ENCODE measurements at regions not wholly inside any gene's neighbourhood (a gene's known extent, or its start where the extent isn't known, plus 50 kb on each side); places are given as distances from the start of the nearest gene placed in this dataset.

GRCh38 chr1:91172541-91172940, 150.7 kb upstream of the ZNF644 start:
- Histone ChIP-seq H3K9ac (ENCODE audit: low read depth, low read length, poor library complexity) (no peak overlapping the region), H3K79me1 (ENCODE audit: low read depth, low read length) (no peaks in the 10 kb centered on the region), H4K91ac (ENCODE audit: low read depth, low read length, poor library complexity) (no peak overlapping the region), H2BK120ac (ENCODE audit: low read depth, low read length) (no peak overlapping the region), H3K4me3 (ENCODE audit: low read length in 2 of 2) (no peak overlapping the region), H3K4ac (ENCODE audit: low read length) (no peak overlapping the region), H3K27ac (replicated peaks; ENCODE audit: low read length) (no peak overlapping the region), H3K18ac (ENCODE audit: low read length) (no peak overlapping the region), H2BK12ac (ENCODE audit: low read length) (no peak overlapping the region), H3K4me2 (ENCODE audit: insufficient read depth, low read length, poor library complexity, severe bottlenecking) (no peak overlapping the region), H3K14ac (ENCODE audit: low read length) (no peak overlapping the region), H3K4me1 (ENCODE audit: control insufficient read depth in 2 of 2, insufficient read depth in 1 of 2, low read depth in 1 of 2, low read length in 2 of 2) (no peaks in the 10 kb centered on the region), H2AK5ac (ENCODE audit: low read depth, low read length) (no peak overlapping the region), H3K23ac (ENCODE audit: low read depth, low read length, poor library complexity) (no peak overlapping the region), H2BK5ac (ENCODE audit: low read length) (no peak overlapping the region), H3K27me3 (ENCODE audit: control insufficient read depth in 3 of 3, insufficient read depth in 3 of 3, low read depth in 1 of 3, low read length in 3 of 3) (peaks cover 0 to 8% (median 0%) of the 10 kb centered on the region in 3 experiments), H4K8ac (ENCODE audit: low read depth, low read length) (no peak overlapping the region), H3K36me3 (replicated peaks in 1 of 2; ENCODE audit: control insufficient read depth in 2 of 2, insufficient read depth in 2 of 2, low read length in 2 of 2) (no peaks in the 10 kb centered on the region), H3K9me3 (replicated peaks in 1 of 2; ENCODE audit: control insufficient read depth in 2 of 2, insufficient read depth in 1 of 2, low read depth in 1 of 2, low read length in 2 of 2) (no peaks in the 10 kb centered on the region), H2AFZ (ENCODE audit: low read length) (no peak overlapping the region), H2BK15ac (ENCODE audit: low read length) (no peak overlapping the region)
- no peak for DNase-seq (ENCODE audit: low spot score)
- no CpG with 5 or more reads among the region's 2 CpGs for WGBS, 2 donors (ENCODE audit: extremely low coverage in 2 of 2, insufficient read length in 2 of 2, insufficient replicate concordance in 1 of 2)

- Histone ChIP-seq H2BK12ac (ENCODE audit: low read length) (no peak overlapping the region), H3K4me1 (ENCODE audit: control insufficient read depth in 2 of 2, insufficient read depth in 1 of 2, low read depth in 1 of 2, low read length in 2 of 2) (no peaks in the 10 kb centered on the region), H3K27ac (replicated peaks; ENCODE audit: low read length) (no peak overlapping the region), H2BK15ac (ENCODE audit: low read length) (no peak overlapping the region), H3K9me3 (replicated peaks in 1 of 2; ENCODE audit: control insufficient read depth in 2 of 2, insufficient read depth in 1 of 2, low read depth in 1 of 2, low read length in 2 of 2) (no peaks in the 10 kb centered on the region), H3K14ac (ENCODE audit: low read length) (no peak overlapping the region), H2AFZ (ENCODE audit: low read length) (no peak overlapping the region), H3K27me3 (ENCODE audit: control insufficient read depth in 3 of 3, insufficient read depth in 3 of 3, low read depth in 1 of 3, low read length in 3 of 3) (peaks cover 0 to 8% (median 0%) of the 10 kb centered on the region in 3 experiments), H3K9ac (ENCODE audit: low read depth, low read length, poor library complexity) (no peak overlapping the region), H2BK120ac (ENCODE audit: low read depth, low read length) (no peak overlapping the region), H2BK5ac (ENCODE audit: low read length) (no peak overlapping the region), H3K4me3 (ENCODE audit: low read length in 2 of 2) (no peak overlapping the region), H2AK5ac (ENCODE audit: low read depth, low read length) (no peak overlapping the region), H4K8ac (ENCODE audit: low read depth, low read length) (no peak overlapping the region), H3K23ac (ENCODE audit: low read depth, low read length, poor library complexity) (no peak overlapping the region), H3K18ac (ENCODE audit: low read length) (no peak overlapping the region), H3K36me3 (replicated peaks in 1 of 2; ENCODE audit: control insufficient read depth in 2 of 2, insufficient read depth in 2 of 2, low read length in 2 of 2) (no peaks in the 10 kb centered on the region), H3K4me2 (ENCODE audit: insufficient read depth, low read length, poor library complexity, severe bottlenecking) (no peak overlapping the region), H3K4ac (ENCODE audit: low read length) (no peak overlapping the region), H4K91ac (ENCODE audit: low read depth, low read length, poor library complexity) (no peak overlapping the region), H3K79me1 (ENCODE audit: low read depth, low read length) (no peaks in the 10 kb centered on the region)
- no CpG with 5 or more reads among the region's 7 CpGs for WGBS, 2 donors (ENCODE audit: extremely low coverage in 2 of 2, insufficient read length in 2 of 2, insufficient replicate concordance in 1 of 2)
- no peak for DNase-seq (ENCODE audit: low spot score)
These were observed 150.1 kb upstream of the ZNF644 start for GRCh38 chr1:91171898-91172297.

GRCh38 chr1:91170571-91170970, 148.7 kb upstream of the ZNF644 start:
- Histone ChIP-seq H3K36me3 (replicated peaks in 1 of 2; ENCODE audit: control insufficient read depth in 2 of 2, insufficient read depth in 2 of 2, low read length in 2 of 2) (no peaks in the 10 kb centered on the region), H3K9ac (ENCODE audit: low read depth, low read length, poor library complexity) (no peak overlapping the region), H4K8ac (ENCODE audit: low read depth, low read length) (no peak overlapping the region), H3K4me3 (ENCODE audit: low read length in 2 of 2) (no peak overlapping the region), H3K27me3 (ENCODE audit: control insufficient read depth in 3 of 3, insufficient read depth in 3 of 3, low read depth in 1 of 3, low read length in 3 of 3) (peaks cover 0 to 8% (median 0%) of the 10 kb centered on the region in 3 experiments), H3K27ac (replicated peaks; ENCODE audit: low read length) (no peak overlapping the region), H2BK5ac (ENCODE audit: low read length) (no peak overlapping the region), H3K18ac (ENCODE audit: low read length) (no peak overlapping the region), H3K4me2 (ENCODE audit: insufficient read depth, low read length, poor library complexity, severe bottlenecking) (no peak overlapping the region), H3K9me3 (replicated peaks in 1 of 2; ENCODE audit: control insufficient read depth in 2 of 2, insufficient read depth in 1 of 2, low read depth in 1 of 2, low read length in 2 of 2) (no peaks in the 10 kb centered on the region), H2AFZ (ENCODE audit: low read length) (no peak overlapping the region), H3K23ac (ENCODE audit: low read depth, low read length, poor library complexity) (no peak overlapping the region), H3K79me1 (ENCODE audit: low read depth, low read length) (no peaks in the 10 kb centered on the region), H3K14ac (ENCODE audit: low read length) (no peak overlapping the region), H3K4me1 (ENCODE audit: control insufficient read depth in 2 of 2, insufficient read depth in 1 of 2, low read depth in 1 of 2, low read length in 2 of 2) (peaks cover 1% of the 10 kb centered on the region in 2 donors), H2BK120ac (ENCODE audit: low read depth, low read length) (no peak overlapping the region), H4K91ac (ENCODE audit: low read depth, low read length, poor library complexity) (no peak overlapping the region), H3K4ac (ENCODE audit: low read length) (no peak overlapping the region), H2BK12ac (ENCODE audit: low read length) (no peak overlapping the region), H2AK5ac (ENCODE audit: low read depth, low read length) (no peak overlapping the region), H2BK15ac (ENCODE audit: low read length) (no peak overlapping the region)
- WGBS, 2 donors (ENCODE audit: extremely low coverage in 2 of 2, insufficient read length in 2 of 2, insufficient replicate concordance in 1 of 2): no CpG with 5 or more reads among the region's 4 CpGs
- DNase-seq (ENCODE audit: low spot score): no peak

GRCh38 chr1:91166106-91166712, 144.4 kb upstream of the ZNF644 start:
- no peak overlapping the region for H2AK5ac ChIP-seq (ENCODE audit: low read depth, low read length)

More at GRCh38 chr1:91166106-91166712, 144.4 kb upstream of the ZNF644 start:
- no peak overlapping the region for H2BK120ac ChIP-seq (ENCODE audit: low read depth, low read length)
- no peak overlapping the region for H2BK12ac ChIP-seq (ENCODE audit: low read length)
- no peak overlapping the region for H3K27ac ChIP-seq (replicated peaks; ENCODE audit: low read length)
- no peaks in the 10 kb centered on the region for H3K36me3 ChIP-seq (replicated peaks in 1 of 2; ENCODE audit: control insufficient read depth in 2 of 2, insufficient read depth in 2 of 2, low read length in 2 of 2)
- H3K79me1 ChIP-seq (ENCODE audit: low read depth, low read length): no peaks in the 10 kb centered on the region
- H4K91ac ChIP-seq (ENCODE audit: low read depth, low read length, poor library complexity): no peak overlapping the region
- no CpG with 5 or more reads among the region's 6 CpGs for WGBS, 2 donors (ENCODE audit: extremely low coverage in 2 of 2, insufficient read length in 2 of 2, insufficient replicate concordance in 1 of 2)
- no peak overlapping the region for H3K4ac ChIP-seq (ENCODE audit: low read length)
- H3K18ac ChIP-seq (ENCODE audit: low read length): no peak overlapping the region
- H2BK5ac ChIP-seq (ENCODE audit: low read length): no peak overlapping the region
- H3K4me2 ChIP-seq (ENCODE audit: insufficient read depth, low read length, poor library complexity, severe bottlenecking): no peak overlapping the region
- peak; percentile 60 for DNase-seq (ENCODE audit: low spot score)
- no peak overlapping the region for H3K23ac ChIP-seq (ENCODE audit: low read depth, low read length, poor library complexity)
- no peak overlapping the region for H2BK15ac ChIP-seq (ENCODE audit: low read length)
- H3K27me3 ChIP-seq (ENCODE audit: control insufficient read depth in 3 of 3, insufficient read depth in 3 of 3, low read depth in 1 of 3, low read length in 3 of 3): no peaks in the 10 kb centered on the region
- H2AFZ ChIP-seq (ENCODE audit: low read length): peak overlapping the region; percentile 57
- H3K9ac ChIP-seq (ENCODE audit: low read depth, low read length, poor library complexity): no peak overlapping the region
- H3K9me3 ChIP-seq (replicated peaks in 1 of 2; ENCODE audit: control insufficient read depth in 2 of 2, insufficient read depth in 1 of 2, low read depth in 1 of 2, low read length in 2 of 2): no peaks in the 10 kb centered on the region
- H3K14ac ChIP-seq (ENCODE audit: low read length): no peak overlapping the region
- no peak overlapping the region for H4K8ac ChIP-seq (ENCODE audit: low read depth, low read length)
- H3K4me3 ChIP-seq (ENCODE audit: low read length in 2 of 2): no peak overlapping the region
- peaks cover 1 to 3% of the 10 kb centered on the region in 2 donors for H3K4me1 ChIP-seq (ENCODE audit: control insufficient read depth in 2 of 2, insufficient read depth in 1 of 2, low read depth in 1 of 2, low read length in 2 of 2)
